Tibial nerve (tissue), 4 donors: ENCODE measurements at regions not wholly inside any gene's neighbourhood (a gene's known extent, or its start where the extent isn't known, plus 50 kb on each side); places are given as distances from the start of the nearest gene placed in this dataset.
"Not testable (repeated sequence)": the region's sequence is repeated elsewhere in the genome, so short reads cannot be mapped to it uniquely, and the experiment has no call there.

Experiments
- DNase-seq, 2 donors: peaks; one replicate each; pipeline ENCODE4 v3.0.0-alpha.2; 2019; ENCODE audit warnings: low spot score in 2 of 2
- H3K27ac ChIP-seq, 4 donors: fragments of 200-600 bp; sonication (generic) in 3 of 4; one replicate each; pipeline ENCODE4 v1.5.1; 2017 to 2019; ENCODE audit warnings: mild to moderate bottlenecking in 1 of 4
- H3K27me3 ChIP-seq, 2 donors: fragments of 200-600 bp; sonication (generic) in 1 of 2; one replicate each; pipeline versions ENCODE4 v1.5.1 to v1.6.0; 2017 to 2019
- H3K36me3 ChIP-seq, 3 donors: fragments of 200-600 bp; sonication (generic); one replicate each; pipeline ENCODE4 v1.5.1; 2018 to 2019
- H3K4me1 ChIP-seq, 4 donors: fragments of 200-600 bp; sonication (generic) in 3 of 4; one replicate each; pipeline ENCODE4 v1.5.1; 2017 to 2019
- H3K4me3 ChIP-seq, 4 donors: fragments of 200-600 bp; sonication (generic) in 3 of 4; one replicate each; pipeline ENCODE4 v1.5.1; 2017 to 2019; ENCODE audit warnings: mild to moderate bottlenecking in 1 of 4, moderate library complexity in 1 of 4
- H3K9me3 ChIP-seq, 4 donors: fragments of 200-600 bp; sonication (generic) in 3 of 4; one replicate each; pipeline ENCODE4 v1.5.1; 2017 to 2019
- CTCF ChIP-seq, 5 experiments: fragments of 200-600 bp in 3 of 5; fragments of 450-650 bp in 2 of 5; sonication (generic) in 3 of 5; IDR thresholded peaks; one replicate each; pipeline ENCODE4 v1.5.1; 2016 to 2019; ENCODE audit warnings: antibody characterized with exemption in 5 of 5, mild to moderate bottlenecking in 3 of 5, moderate library complexity in 2 of 5
- EP300 ChIP-seq, 2 donors: sonication (generic); formaldehyde crosslinking; IDR thresholded peaks; one replicate each; pipeline ENCODE4 v1.6.1; 2017; ENCODE audit warnings: antibody characterized with exemption in 2 of 2, mild to moderate bottlenecking in 1 of 2
- POLR2A ChIP-seq, 2 donors: fragments of 450-650 bp; IDR thresholded peaks; one replicate each; pipeline ENCODE4 v1.6.1; 2017; ENCODE audit warnings: antibody characterized with exemption in 2 of 2, mild to moderate bottlenecking in 2 of 2, moderate library complexity in 2 of 2
- WGBS, 2 donors: methylation state at CpG; one replicate each; pipeline ENCODE4 v1.1.5; 2018; 5-methylcytosine and 5-hydroxymethylcytosine counted together

- TF ChIP-seq EP300 (IDR thresholded peaks at IDR 0.05): no peak
- TF ChIP-seq POLR2A (IDR thresholded peaks at IDR 0.05): no peak
- TF ChIP-seq CTCF (IDR thresholded peaks at IDR 0.05): no peak
- no peaks in the 10 kb centered on the region for H3K4me1 ChIP-seq
- no peaks in the 10 kb centered on the region for H3K36me3 ChIP-seq
- H3K4me3 ChIP-seq: no peak overlapping the region
- no peak for DNase-seq
- H3K27ac ChIP-seq: no peak overlapping the region
- H3K27me3 ChIP-seq: no peaks in the 10 kb centered on the region
- WGBS, 2 donors: 54 to 67% methylated on average over 3 of the region's 3 CpGs
- no peaks in the 10 kb centered on the region for H3K9me3 ChIP-seq
Observed at GRCh38 chr15:92753591-92753990, 98.0 kb upstream of the FAM174B start.

- Histone ChIP-seq H3K27me3 (no peaks in the 10 kb centered on the region), H3K4me1 (no peaks in the 10 kb centered on the region), H3K9me3 (no peaks in the 10 kb centered on the region), H3K36me3 (no peaks in the 10 kb centered on the region), H3K4me3 (no peak overlapping the region), H3K27ac (no peak overlapping the region)
- TF ChIP-seq EP300 (IDR thresholded peaks at IDR 0.05) (no peak), CTCF (IDR thresholded peaks at IDR 0.05) (no peak)
- 87 to 96% methylated on average over 5 of the region's 5 CpGs for WGBS, 2 donors
- no peak for DNase-seq
Observed at GRCh38 chr15:92763459-92763858, 107.9 kb upstream of the FAM174B start.

- DNase-seq, H3K27ac ChIP-seq, H3K36me3 ChIP-seq, H3K4me3 ChIP-seq, H3K27me3 ChIP-seq, H3K9me3 ChIP-seq, H3K4me1 ChIP-seq: not testable (repeated sequence)
- WGBS, 2 donors: 98% methylated on average over 23 of the region's 35 CpGs; no CpG with 5 or more reads in 1 of the 2 donors
Observed at GRCh38 chr15:92768131-92768530, 112.6 kb upstream of the FAM174B start.

GRCh38 chr15:92770641-92771040 is 115.1 kb upstream of the FAM174B start:
- DNase-seq: no peak
- no peak for TF ChIP-seq EP300 (IDR thresholded peaks at IDR 0.05)
- Histone ChIP-seq H3K27ac (no peak overlapping the region), H3K4me3 (no peak overlapping the region), H3K27me3 (no peaks in the 10 kb centered on the region), H3K36me3 (no peaks in the 10 kb centered on the region), H3K4me1 (no peaks in the 10 kb centered on the region), H3K9me3 (no peaks in the 10 kb centered on the region)
- WGBS, 2 donors: 67 to 78% methylated on average over 3 of the region's 3 CpGs

GRCh38 chr15:92772061-92772460 is 116.5 kb upstream of the FAM174B start:
- Histone ChIP-seq H3K27ac (no peak overlapping the region), H3K4me3 (no peak overlapping the region), H3K9me3 (no peaks in the 10 kb centered on the region), H3K4me1 (no peaks in the 10 kb centered on the region), H3K27me3 (no peaks in the 10 kb centered on the region), H3K36me3 (no peaks in the 10 kb centered on the region)
- WGBS, 2 donors: 96 to 97% methylated on average over 9 of the region's 9 CpGs
- DNase-seq: no peak
- TF ChIP-seq EP300 (IDR thresholded peaks at IDR 0.05) (no peak), CTCF (IDR thresholded peaks at IDR 0.05) (no peak), POLR2A (IDR thresholded peaks at IDR 0.05) (no peak)

- no peaks in the 10 kb centered on the region for H3K27me3 ChIP-seq
- H3K9me3 ChIP-seq: no peaks in the 10 kb centered on the region
- no peaks in the 10 kb centered on the region for H3K4me1 ChIP-seq
- no peak overlapping the region for H3K4me3 ChIP-seq
- 86 to 89% methylated on average over 24 of the region's 24 CpGs for WGBS, 2 donors
- TF ChIP-seq POLR2A (IDR thresholded peaks at IDR 0.05) (no peak), EP300 (IDR thresholded peaks at IDR 0.05) (no peak), CTCF (IDR thresholded peaks at IDR 0.05) (no peak)
- H3K27ac ChIP-seq: no peak overlapping the region
- no peaks in the 10 kb centered on the region for H3K36me3 ChIP-seq
- no peak for DNase-seq
Observed at GRCh38 chr15:92772626-92773244, 117.2 kb upstream of the FAM174B start.
